GM21447 (cell line): ENCODE measurements at regions not wholly inside any gene's neighbourhood (a gene's known extent, or its start where the extent isn't known, plus 50 kb on each side); places are given as distances from the start of the nearest gene placed in this dataset.

Experiments
- ATAC-seq: cut with Tn5 transposase; IDR thresholded peaks from one replicate; pipeline ENCODE4 v1.9.1; 2021; ENCODE audit not compliant: unreplicated experiment

DNA sequence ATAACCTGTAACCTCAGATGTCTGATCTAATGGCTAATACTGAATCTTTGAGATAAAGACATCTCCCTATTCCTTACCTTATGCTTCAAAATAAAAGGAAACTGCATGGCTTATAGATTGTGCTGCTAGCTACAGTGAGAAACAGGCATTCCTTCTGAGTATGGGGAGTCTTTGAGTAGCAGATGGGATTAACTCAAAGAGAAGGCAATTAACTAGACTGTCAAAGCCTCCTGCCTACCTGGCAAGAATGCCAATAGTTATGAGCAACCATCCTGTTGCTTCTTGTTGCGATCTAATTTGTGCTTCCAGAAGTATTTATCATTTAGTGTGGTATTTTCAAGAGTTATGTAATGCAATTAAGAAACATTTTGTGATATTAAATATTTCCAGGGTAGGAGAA is 660.0 kb upstream of the TMEFF2 start:
- no peak for ATAC-seq

DNA sequence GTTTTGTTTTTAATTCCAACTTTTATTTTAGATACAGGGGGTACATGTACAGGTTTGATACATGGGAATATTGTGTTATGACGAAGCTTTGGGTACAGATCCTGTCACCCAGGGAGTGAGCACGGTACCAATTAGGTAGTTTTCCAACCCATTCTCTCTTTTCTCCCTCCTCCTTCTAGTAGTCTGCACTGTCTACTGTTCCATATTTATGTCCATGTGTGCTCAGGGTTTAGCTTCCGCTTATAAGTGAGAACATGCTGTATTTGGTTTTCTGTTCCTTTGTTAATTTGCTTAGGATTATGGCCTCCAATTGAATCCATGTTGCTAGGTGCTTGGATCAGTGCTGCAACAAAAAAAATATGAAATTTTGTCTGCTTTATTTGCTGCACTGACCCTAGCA is 659.3 kb upstream of the TMEFF2 start:
- ATAC-seq, result no peak

- ATAC-seq, result no peak
Observed at GRCh38 chr2:192828947-192829346, 634.2 kb upstream of the TMEFF2 start.

GRCh38 chr2:192828175-192828574 is 633.4 kb upstream of the TMEFF2 start:
- no peak for ATAC-seq

DNA sequence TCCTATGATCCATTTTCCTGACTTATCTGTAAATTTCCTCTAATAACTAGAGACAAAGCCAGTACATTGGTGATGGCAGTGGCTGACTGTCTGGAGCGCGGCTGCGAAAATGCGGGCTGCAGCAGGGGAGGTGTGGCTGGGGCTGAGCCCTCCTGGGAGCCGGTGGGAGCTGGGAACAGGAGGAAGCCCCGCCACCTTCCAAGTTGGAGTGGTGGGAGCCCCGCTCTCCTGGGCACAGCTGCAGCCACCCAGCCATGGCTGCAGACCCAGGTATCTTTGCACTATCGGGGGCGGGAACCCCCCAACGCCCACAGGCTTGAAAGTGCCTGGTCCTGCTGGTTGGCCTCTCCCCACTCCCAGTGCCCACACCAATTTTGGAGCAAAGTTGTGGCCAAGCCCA is 633.0 kb upstream of the TMEFF2 start:
- ATAC-seq, result no peak

GRCh38 chr2:192814376-192814775 is 619.6 kb upstream of the TMEFF2 start:
- ATAC-seq, result no peak

GRCh38 chr2:192813341-192813740 is 618.6 kb upstream of the TMEFF2 start:
- no peak for ATAC-seq

GRCh38 chr2:192809173-192809572 is 614.4 kb upstream of the TMEFF2 start:
- ATAC-seq, result no peak

DNA sequence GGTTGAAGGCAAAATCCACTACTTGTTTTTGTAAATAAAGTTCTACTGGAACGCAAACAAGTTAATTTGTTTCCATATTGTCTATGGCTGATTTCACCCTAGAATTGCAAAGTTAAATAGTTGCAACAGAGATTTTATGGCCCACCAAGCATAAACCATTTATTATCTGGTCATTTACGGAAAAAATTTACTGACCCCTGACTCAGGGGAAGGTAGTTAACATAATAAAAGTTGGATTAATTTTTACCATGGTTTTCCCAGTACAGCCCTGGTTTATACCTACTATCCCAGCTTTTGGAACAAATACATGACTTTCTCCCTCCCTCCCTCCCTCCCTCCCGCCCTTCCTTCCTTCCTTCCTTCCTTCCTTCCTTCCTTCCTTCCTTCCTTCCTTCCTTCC is 588.9 kb upstream of the TMEFF2 start:
- no peak for ATAC-seq

DNA sequence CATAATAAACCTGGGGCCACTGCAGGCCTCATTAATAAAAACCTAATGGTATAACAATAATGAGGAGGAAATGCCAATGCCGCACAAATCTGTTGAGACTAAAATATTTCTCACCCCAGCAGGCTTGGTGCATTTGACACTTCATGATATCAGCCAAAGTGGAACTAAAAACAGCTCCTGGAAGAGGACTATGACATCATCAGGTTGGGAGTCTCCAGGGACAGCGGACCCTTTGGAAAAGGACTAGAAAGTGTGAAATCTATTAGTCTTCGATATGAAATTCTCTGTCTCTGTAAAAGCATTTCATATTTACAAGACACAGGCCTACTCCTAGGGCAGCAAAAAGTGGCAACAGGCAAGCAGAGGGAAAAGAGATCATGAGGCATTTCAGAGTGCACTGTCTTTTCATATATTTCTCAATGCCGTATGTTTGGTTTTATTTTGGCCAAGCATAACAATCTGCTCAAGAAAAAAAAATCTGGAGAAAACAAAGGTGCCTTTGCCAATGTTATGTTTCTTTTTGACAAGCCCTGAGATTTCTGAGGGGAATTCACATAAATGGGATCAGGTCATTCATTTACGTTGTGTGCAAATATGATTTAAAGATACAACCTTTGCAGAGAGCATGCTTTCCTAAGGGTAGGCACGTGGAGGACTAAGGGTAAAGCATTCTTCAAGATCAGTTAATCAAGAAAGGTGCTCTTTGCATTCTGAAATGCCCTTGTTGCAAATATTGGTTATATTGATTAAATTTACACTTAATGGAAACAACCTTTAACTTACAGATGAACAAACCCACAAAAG is 580.9 kb upstream of the TMEFF2 start:
- ATAC-seq, result no peak

- no peak for ATAC-seq
Observed at GRCh38 chr2:192775011-192775410, 580.3 kb upstream of the TMEFF2 start.

DNA sequence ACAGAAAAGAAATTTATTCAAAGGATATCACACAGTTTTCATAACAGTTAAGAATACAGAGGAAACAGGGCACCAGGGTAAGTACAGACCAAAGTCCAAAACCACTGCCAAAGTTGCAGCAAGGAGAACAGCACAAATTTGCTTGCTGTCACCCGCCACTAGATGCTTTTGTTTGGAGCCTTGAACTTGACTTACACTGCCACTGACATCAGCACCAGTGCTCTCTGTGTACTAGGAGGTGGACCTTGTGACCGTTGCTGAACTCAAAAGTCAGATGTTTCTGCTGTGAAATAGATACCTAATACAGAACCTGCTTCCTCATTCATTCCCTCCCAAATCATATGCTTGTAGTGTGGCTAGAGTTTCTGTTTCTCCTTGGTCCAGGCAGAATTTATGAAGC is 578.3 kb upstream of the TMEFF2 start:
- no peak for ATAC-seq

- no peak for ATAC-seq
Observed at GRCh38 chr2:192749611-192750200, 555.0 kb upstream of the TMEFF2 start.

DNA sequence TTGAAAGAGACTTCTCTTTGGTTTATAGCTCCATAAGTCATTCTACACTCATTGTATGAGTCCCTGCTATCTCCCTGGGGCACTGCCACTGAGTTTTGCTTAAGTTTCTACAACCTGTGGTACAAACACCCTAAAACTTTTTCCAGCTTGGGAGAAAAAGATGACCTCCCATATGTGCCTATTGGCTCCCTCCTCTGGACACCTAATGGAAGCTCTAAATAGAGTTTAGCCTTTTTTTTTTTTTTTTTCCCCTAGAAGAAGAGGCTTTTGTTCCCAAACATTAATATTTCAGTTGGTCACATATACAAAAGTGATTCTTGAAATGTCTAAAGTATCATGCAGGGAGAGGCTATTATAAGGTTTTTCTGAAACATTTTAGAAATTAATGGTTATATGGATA is 547.2 kb upstream of the TMEFF2 start:
- ATAC-seq, result no peak

- ATAC-seq, result no peak
Observed at GRCh38 chr2:192735447-192735846, 540.7 kb upstream of the TMEFF2 start.

DNA sequence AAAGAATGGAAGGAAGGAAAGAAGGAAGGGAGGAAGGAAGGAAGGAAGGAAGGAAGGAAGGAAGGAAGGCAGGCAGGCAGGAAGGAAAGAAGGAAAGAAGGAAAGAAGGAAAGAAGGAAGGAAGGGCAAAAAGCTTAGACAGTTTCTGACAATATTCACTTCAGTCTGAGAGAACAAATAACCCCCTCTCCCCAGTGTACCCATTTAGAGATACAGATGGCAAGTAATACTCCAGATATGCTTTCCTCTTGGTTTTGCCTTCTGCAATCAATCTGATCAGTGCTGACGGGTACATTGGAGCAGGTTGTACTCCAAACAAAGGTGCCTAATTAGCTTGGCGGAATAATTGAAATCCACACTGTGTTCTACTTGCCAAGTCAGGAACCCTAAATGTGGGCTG is 534.6 kb upstream of the TMEFF2 start:
- ATAC-seq, result no peak

DNA sequence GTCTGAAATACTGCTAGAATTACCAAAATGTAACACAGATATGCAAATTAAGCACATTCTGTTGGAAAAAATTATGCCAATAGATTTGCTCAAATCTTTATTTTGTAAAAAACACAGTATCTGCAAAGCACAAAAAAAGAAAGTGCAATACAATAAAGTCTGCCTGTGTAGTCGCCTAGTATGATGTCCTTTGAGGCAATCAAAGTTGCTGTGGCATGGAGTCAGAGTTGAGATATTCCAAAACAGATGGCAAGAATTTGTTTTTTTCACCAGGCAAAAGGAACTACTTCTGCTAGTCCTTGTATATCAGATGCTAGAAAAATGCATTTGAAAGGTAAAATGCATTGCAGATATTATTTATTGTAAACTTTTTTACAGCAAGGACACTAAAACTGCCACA is 531.3 kb upstream of the TMEFF2 start:
- no peak for ATAC-seq

GRCh38 chr2:192719629-192720028 is 524.9 kb upstream of the TMEFF2 start:
- ATAC-seq, result no peak

- no peak for ATAC-seq
Observed at GRCh38 chr2:192718340-192718739, 523.6 kb upstream of the TMEFF2 start.

- ATAC-seq, result no peak
Observed at GRCh38 chr2:192700934-192701333, 506.2 kb upstream of the TMEFF2 start.

- no peak for ATAC-seq
Observed at GRCh38 chr2:192697880-192698279, 503.1 kb upstream of the TMEFF2 start.

DNA sequence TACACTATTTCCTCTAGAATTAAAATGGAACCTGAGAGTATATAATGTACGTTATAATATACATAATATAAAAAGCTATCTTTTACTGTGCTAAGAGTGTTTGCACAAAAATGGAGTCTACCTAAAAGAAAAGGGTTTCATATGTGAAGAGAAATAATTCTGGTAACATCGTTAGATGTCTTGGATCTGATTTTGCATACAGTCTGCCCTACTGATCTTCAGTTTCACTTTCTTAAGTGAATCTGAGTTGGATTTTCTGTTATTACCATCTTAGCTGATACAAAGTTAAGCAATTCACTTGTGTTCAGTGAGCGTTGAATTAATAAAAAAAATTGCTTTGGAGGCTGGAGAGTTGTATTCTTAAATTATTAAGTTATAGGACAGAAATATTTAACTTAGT is 502.1 kb upstream of the TMEFF2 start:
- no peak for ATAC-seq

DNA sequence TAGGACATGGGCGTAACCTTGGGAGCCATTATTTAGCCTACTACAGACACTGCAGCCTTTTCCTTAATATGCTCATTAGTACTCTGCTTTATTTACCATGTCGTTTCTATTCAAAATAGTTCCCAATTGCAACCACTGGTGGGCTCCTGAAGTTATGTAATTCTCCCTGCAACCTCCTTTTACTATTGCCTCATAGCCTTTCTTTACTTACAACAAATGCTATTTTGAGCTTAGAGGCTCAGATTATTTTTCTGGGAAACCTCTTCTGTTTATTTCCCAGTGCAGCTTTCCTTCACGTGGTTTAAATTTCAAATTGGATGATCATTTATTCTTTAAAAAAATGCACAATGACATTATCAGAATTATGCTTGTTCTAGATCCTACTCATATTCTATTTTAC is 492.3 kb upstream of the TMEFF2 start:
- no peak for ATAC-seq
